AG08396 (cell line): ENCODE measurements at regions not wholly inside any gene's neighbourhood (a gene's known extent, or its start where the extent isn't known, plus 50 kb on each side); places are given as distances from the start of the nearest gene placed in this dataset.
"Not testable (repeated sequence)": the region's sequence is repeated elsewhere in the genome, so short reads cannot be mapped to it uniquely, and the experiment has no call there.

Source experiments
- DNase-seq: peaks from one replicate; pipeline ENCODE4 v3.0.0; 2012; ENCODE audit warnings: low spot score, mixed read lengths

- no peak for DNase-seq
Measured at GRCh38 chr12:27863839-27864238, 83.8 kb upstream of the MANSC4 start.

GRCh38 chr12:27861428-27862167 is 81.6 kb upstream of the MANSC4 start:
- DNase-seq = no peak

- DNase-seq = no peak
Measured at GRCh38 chr12:27859648-27860047, 79.6 kb upstream of the MANSC4 start.

GRCh38 chr12:27857006-27857405 is 77.0 kb upstream of the MANSC4 start:
- not testable (repeated sequence) for DNase-seq

- no peak for DNase-seq
Measured at GRCh38 chr12:27852742-27853141, 72.7 kb upstream of the MANSC4 start.
